Right lobe of liver (tissue), 6 donors: ENCODE measurements at regions not wholly inside any gene's neighbourhood (a gene's known extent, or its start where the extent isn't known, plus 50 kb on each side); places are given as distances from the start of the nearest gene placed in this dataset.
A peak's percentile ranks its signal among the peaks of the same experiment; 100 is the strongest.

Experiments
- ATAC-seq, 4 donors: fragments of 200-7000 bp; cut with Tn5 transposase; one replicate each; pipeline ENCODE4 v1.9.1; 2020; ENCODE audit warnings: mild to moderate bottlenecking in 4 of 4, moderate library complexity in 4 of 4
- DNase-seq, 3 donors: peaks; one replicate each; pipeline ENCODE4 v3.0.0-alpha.2; 2020
- H3K27ac ChIP-seq, 3 donors: fragments of 200-600 bp; one replicate each; pipeline ENCODE4 v1.8.0; 2022
- H3K27me3 ChIP-seq, 2 donors: fragments of 200-600 bp; one replicate each; pipeline ENCODE4 v1.8.0; 2022
- H3K36me3 ChIP-seq, 4 donors: fragments of 200-600 bp; sonication (generic) in 1 of 4; one replicate each; pipeline versions ENCODE4 v1.5.1 to v1.8.0; 2017 to 2022; ENCODE audit warnings: control low read depth in 1 of 4
- H3K4me1 ChIP-seq, 4 donors: fragments of 200-600 bp; sonication (generic) in 1 of 4; one replicate each; pipeline versions ENCODE4 v1.5.1 to v1.8.0; 2017 to 2022; ENCODE audit warnings: control low read depth in 1 of 4
- H3K4me3 ChIP-seq, 3 donors: fragments of 200-600 bp; one replicate each; pipeline ENCODE4 v1.8.0; 2022
- H3K9me3 ChIP-seq, 4 donors: fragments of 200-600 bp; sonication (generic) in 1 of 4; one replicate each; pipeline versions ENCODE4 v1.5.1 to v1.8.0; 2017 to 2022; ENCODE audit warnings: control low read depth in 1 of 4
- CTCF ChIP-seq, 4 donors: fragments of 200-600 bp in 3 of 4; fragments of 450-650 bp in 1 of 4; IDR thresholded peaks; one replicate each; pipeline versions ENCODE4 v1.5.1 to v1.8.0; 2016 to 2022; ENCODE audit warnings: antibody characterized with exemption in 4 of 4, mild to moderate bottlenecking in 2 of 4
- POLR2A ChIP-seq: fragments of 450-650 bp; IDR thresholded peaks from one replicate; pipeline ENCODE4 v1.6.1; 2017; ENCODE audit warnings: antibody characterized with exemption, mild to moderate bottlenecking
- WGBS: methylation state at CpG from one replicate; pipeline ENCODE4 v1.1.6; 2018; ENCODE audit warnings: low coverage, low lambda C conversion rate; ENCODE audit not compliant: insufficient coverage; ENCODE audit errors: missing lambda C conversion rate; 5-methylcytosine and 5-hydroxymethylcytosine counted together
- intact Hi-C, 2 donors: fragments of 100-400 bp; cut with DNase I; formaldehyde crosslinking; loops; one replicate each; pipeline versions ENCODE4 v1.11.2 to v1.14.1; 2022
- donor health status: DM: no; HTN: yes; CAD: no.
- donor health status: DM: no; HTN: no; CAD: no.
- donor health status: DM: no; HTN: no; CAD: no.
- donor health status: DM: no; HTN: yes; CAD: no.
- donor health status: DM: no; HTN: yes; CAD: no.

- H3K27ac ChIP-seq, result no peak overlapping the region
- H3K4me3 ChIP-seq, result no peak overlapping the region
- no peak for DNase-seq
- no peaks in the 10 kb centered on the region for H3K27me3 ChIP-seq
- no peak for ATAC-seq
- H3K4me1 ChIP-seq, result no peaks in the 10 kb centered on the region
- H3K9me3 ChIP-seq, result no peaks in the 10 kb centered on the region
- 48% methylated on average over 1 of the region's 1 CpG for WGBS
- TF ChIP-seq CTCF (IDR thresholded peaks at IDR 0.05) (no peak), POLR2A (no peak)
- H3K36me3 ChIP-seq, result no peaks in the 10 kb centered on the region
- intact Hi-C loops, result no loop called here
These were observed 205.0 kb upstream of the PGR start for GRCh38 chr11:101334581-101334980.

- ATAC-seq, result no peak
- no peak for DNase-seq
- H3K27me3 ChIP-seq, result no peaks in the 10 kb centered on the region
- WGBS, result 29% methylated on average over 4 of the region's 4 CpGs
- TF ChIP-seq POLR2A (no peak), CTCF (IDR thresholded peaks at IDR 0.05) (no peak)
- no peaks in the 10 kb centered on the region for H3K4me1 ChIP-seq
- H3K4me3 ChIP-seq, result no peak overlapping the region
- no peak overlapping the region for H3K27ac ChIP-seq
- intact Hi-C loops, result no loop called here
- no peaks in the 10 kb centered on the region for H3K9me3 ChIP-seq
- H3K36me3 ChIP-seq, result no peaks in the 10 kb centered on the region
These were observed 201.8 kb upstream of the PGR start for GRCh38 chr11:101331411-101331810.

GRCh38 chr11:101327908-101328307 lies 198.3 kb upstream of the PGR start:
- ATAC-seq (peak in 2 of 4 donors; percentile 57 to 70), DNase-seq (no peak)
- no peaks in the 10 kb centered on the region for H3K9me3 ChIP-seq
- H3K27ac ChIP-seq, result no peak overlapping the region
- H3K36me3 ChIP-seq, result no peaks in the 10 kb centered on the region
- TF ChIP-seq CTCF (IDR thresholded peaks at IDR 0.05) (no peak), POLR2A (no peak)
- no peaks in the 10 kb centered on the region for H3K27me3 ChIP-seq
- no peak overlapping the region for H3K4me3 ChIP-seq
- H3K4me1 ChIP-seq, result no peaks in the 10 kb centered on the region
- intact Hi-C loops, result no loop called here
- WGBS, result 34% methylated on average over 3 of the region's 3 CpGs

GRCh38 chr11:101326141-101326540 lies 196.5 kb upstream of the PGR start:
- Histone ChIP-seq H3K36me3 (no peaks in the 10 kb centered on the region), H3K27me3 (no peaks in the 10 kb centered on the region), H3K27ac (no peak overlapping the region), H3K4me1 (no peaks in the 10 kb centered on the region), H3K9me3 (no peaks in the 10 kb centered on the region), H3K4me3 (no peak overlapping the region)
- ATAC-seq (no peak), DNase-seq (no peak)
- intact Hi-C loops, result no loop called here
- TF ChIP-seq CTCF (IDR thresholded peaks at IDR 0.05) (no peak), POLR2A (no peak)

- Histone ChIP-seq H3K36me3 (no peaks in the 10 kb centered on the region), H3K9me3 (no peaks in the 10 kb centered on the region), H3K4me3 (no peak overlapping the region), H3K4me1 (no peaks in the 10 kb centered on the region), H3K27ac (no peak overlapping the region), H3K27me3 (no peaks in the 10 kb centered on the region)
- intact Hi-C loops, result no loop called here
- no peak for TF ChIP-seq POLR2A
- peak; percentile 39 to 51 (median 44) for TF ChIP-seq CTCF (IDR thresholded peaks at IDR 0.05)
- WGBS, result 24% methylated on average over 2 of the region's 2 CpGs
- peak; percentile 50 to 68 (median 64) for ATAC-seq
- peak in 2 of 3 donors; percentile 35 to 46 for DNase-seq
These were observed 194.4 kb upstream of the PGR start for GRCh38 chr11:101323997-101324396.
